NCI-H1417 treated with DMSO at 0.1 percent for 48 hours (cell line): ENCODE measurements at regions not wholly inside any gene's neighbourhood (a gene's known extent, or its start where the extent isn't known, plus 50 kb on each side); places are given as distances from the start of the nearest gene placed in this dataset.
"Not testable (repeated sequence)": the region's sequence is repeated elsewhere in the genome, so short reads cannot be mapped to it uniquely, and the experiment has no call there.

Experiments
- DNase-seq: peaks from one replicate; lab custom pipeline; 2025; lab: John Stamatoyannopoulos, UW

- no peak for DNase-seq
Observed at GRCh38 chr18:53920312-53921075, 304.0 kb downstream of the MBD2 start.

GRCh38 chr18:53918091-53918490 is 306.4 kb downstream of the MBD2 start:
- DNase-seq, result no peak

- DNase-seq, result no peak
Observed at GRCh38 chr18:53911200-53911599, 313.3 kb downstream of the MBD2 start.

GRCh38 chr18:53909668-53910067 is 314.8 kb downstream of the MBD2 start:
- DNase-seq, result no peak

- DNase-seq, result no peak
Observed at GRCh38 chr18:53907921-53908320, 316.5 kb downstream of the MBD2 start.

GRCh38 chr18:53906681-53907080 is 317.8 kb downstream of the MBD2 start:
- no peak for DNase-seq

- no peak for DNase-seq
Observed at GRCh38 chr18:53894675-53895442, 329.6 kb downstream of the MBD2 start.

- no peak for DNase-seq
Observed at GRCh38 chr18:53887447-53887846, 337.0 kb downstream of the MBD2 start.

GRCh38 chr18:53886058-53886457 is 338.4 kb downstream of the MBD2 start:
- no peak for DNase-seq

GRCh38 chr18:53883771-53884170 is 340.7 kb downstream of the MBD2 start:
- DNase-seq, result no peak

GRCh38 chr18:53874103-53874502 is 350.4 kb downstream of the MBD2 start:
- no peak for DNase-seq

GRCh38 chr18:53864770-53865169 is 359.7 kb downstream of the MBD2 start:
- no peak for DNase-seq

GRCh38 chr18:53862921-53863320 is 361.5 kb downstream of the MBD2 start:
- DNase-seq, result no peak

GRCh38 chr18:53861185-53861584 is 363.3 kb downstream of the MBD2 start:
- DNase-seq, result no peak

GRCh38 chr18:53859764-53860163 is 364.7 kb downstream of the MBD2 start:
- no peak for DNase-seq

- DNase-seq, result peak; percentile 75
Observed at GRCh38 chr18:53850902-53851301, 373.6 kb downstream of the MBD2 start.

GRCh38 chr18:53843763-53844162 is 380.7 kb downstream of the MBD2 start:
- no peak for DNase-seq

GRCh38 chr18:53843113-53843760 is 381.2 kb downstream of the MBD2 start:
- DNase-seq, result no peak

- DNase-seq, result no peak
Observed at GRCh38 chr18:53838746-53839145, 385.7 kb downstream of the MBD2 start.

- DNase-seq, result not testable (repeated sequence)
Observed at GRCh38 chr18:53821141-53821540, 403.3 kb downstream of the MBD2 start.

- no peak for DNase-seq
Observed at GRCh38 chr18:53819671-53820070, 404.8 kb downstream of the MBD2 start.

GRCh38 chr18:53819174-53819573 is 405.3 kb downstream of the MBD2 start:
- no peak for DNase-seq
